ENCODE measurements at regions not wholly inside any gene's neighbourhood (a gene's known extent, or its start where the extent isn't known, plus 50 kb on each side); places are given as distances from the start of the nearest gene placed in this dataset.
"Not testable (repeated sequence)": the region's sequence is repeated elsewhere in the genome, so short reads cannot be mapped to it uniquely, and the experiment has no call there.

DNA sequence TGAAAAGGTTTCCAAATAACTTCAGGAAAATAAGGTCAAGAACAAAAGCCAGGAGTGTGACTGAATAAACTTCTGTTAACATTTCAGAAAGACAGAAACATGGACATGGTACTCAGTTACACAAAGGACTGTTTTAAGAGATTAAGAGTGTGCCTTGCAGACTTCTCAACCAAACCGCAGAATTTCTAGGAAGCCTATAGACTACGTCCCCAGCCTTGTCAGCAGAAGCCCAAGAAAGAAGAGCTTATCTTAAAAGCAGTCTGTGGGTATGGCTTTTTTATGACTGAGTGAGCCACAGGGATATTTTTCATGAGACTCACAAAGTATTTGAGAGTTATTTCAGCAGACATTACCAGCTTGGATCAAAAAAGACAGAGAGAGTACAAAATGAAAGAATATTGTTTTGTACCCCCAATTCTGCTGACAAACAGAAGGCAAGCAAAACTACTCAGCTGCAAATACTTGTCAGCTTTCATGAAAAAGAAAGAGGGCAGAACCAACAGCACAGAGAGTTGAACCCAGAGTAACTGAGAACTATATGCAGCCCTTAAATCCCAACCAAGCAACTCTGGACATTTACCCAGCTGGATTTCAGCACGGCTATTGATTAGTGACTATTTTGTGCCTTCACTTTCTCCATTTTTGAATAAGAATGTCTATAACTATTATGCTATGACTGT is 711.0 kb upstream of the CTNND2 start:
- H3K4me1 ChIP-seq (ENCODE audit: control insufficient read depth in 5 of 5, insufficient read depth in 5 of 5, low read length in 5 of 5): no peaks in the 10 kb centered on the region
- 68 to 70% methylated on average over 3 of the region's 3 CpGs for WGBS, 2 donors
- no peak overlapping the region for H3K4me3 ChIP-seq
- ATAC-seq (ENCODE audit: insufficient read depth, low FRiP score) (no peak), DNase-seq (no peak)
- no peaks in the 10 kb centered on the region for H3K36me3 ChIP-seq (ENCODE audit: control insufficient read depth in 4 of 4, insufficient read depth in 4 of 4, low read length in 4 of 4)
- peaks cover 0 to 6% (median 3%) of the 10 kb centered on the region in 4 donors for H3K9me3 ChIP-seq (ENCODE audit: control insufficient read depth in 4 of 4, insufficient read depth in 3 of 4, low read length in 3 of 4)
- no peak overlapping the region for H3K27ac ChIP-seq (ENCODE audit: low read depth in 1 of 2, low read length in 1 of 2)
- no peak for TF ChIP-seq CTCF (IDR thresholded peaks at IDR 0.05; ENCODE audit: control extremely low read depth, extremely low read depth)
- no peak overlapping the region for H3K9ac ChIP-seq (ENCODE audit: insufficient read depth in 1 of 2, low read length in 2 of 2)
- no peaks in the 10 kb centered on the region for H3K27me3 ChIP-seq (ENCODE audit: control insufficient read depth in 3 of 3, insufficient read depth in 3 of 3, low read length in 2 of 3)

DNA sequence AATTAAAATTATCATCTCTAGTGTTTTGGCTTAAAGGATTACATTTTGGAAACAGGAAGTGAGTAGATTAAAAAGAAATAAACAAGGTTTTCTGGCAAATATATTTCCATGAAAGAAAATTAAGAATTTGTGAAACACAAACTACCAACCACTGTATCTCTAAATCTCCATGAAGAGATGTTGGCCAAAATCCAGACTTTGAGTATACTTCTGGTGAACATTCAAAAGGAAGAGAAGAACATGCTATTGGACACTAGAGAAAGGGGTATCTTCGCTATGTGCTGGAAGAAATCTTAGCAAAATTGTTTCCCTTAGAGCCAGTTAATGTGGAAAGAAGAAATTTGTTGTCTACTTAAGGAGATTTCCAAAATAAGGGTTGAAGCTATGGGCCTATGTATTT is 710.4 kb upstream of the CTNND2 start:
- H3K9me3 ChIP-seq (ENCODE audit: control insufficient read depth in 4 of 4, insufficient read depth in 3 of 4, low read length in 3 of 4): peaks cover 0 to 6% (median 3%) of the 10 kb centered on the region in 4 donors
- DNase-seq (no peak), ATAC-seq (ENCODE audit: insufficient read depth, low FRiP score) (no peak)
- no peaks in the 10 kb centered on the region for H3K36me3 ChIP-seq (ENCODE audit: control insufficient read depth in 4 of 4, insufficient read depth in 4 of 4, low read length in 4 of 4)
- 56 to 76% methylated on average over 1 of the region's 1 CpG for WGBS, 2 donors
- no peak overlapping the region for H3K4me3 ChIP-seq
- H3K4me1 ChIP-seq (ENCODE audit: control insufficient read depth in 5 of 5, insufficient read depth in 5 of 5, low read length in 5 of 5): no peaks in the 10 kb centered on the region
- H3K27me3 ChIP-seq (ENCODE audit: control insufficient read depth in 3 of 3, insufficient read depth in 3 of 3, low read length in 2 of 3): no peaks in the 10 kb centered on the region
- no peak for TF ChIP-seq CTCF (IDR thresholded peaks at IDR 0.05; ENCODE audit: control extremely low read depth, extremely low read depth)
- H3K27ac ChIP-seq (ENCODE audit: low read depth in 1 of 2, low read length in 1 of 2): no peak overlapping the region
- no peak overlapping the region for H3K9ac ChIP-seq (ENCODE audit: insufficient read depth in 1 of 2, low read length in 2 of 2)

DNA sequence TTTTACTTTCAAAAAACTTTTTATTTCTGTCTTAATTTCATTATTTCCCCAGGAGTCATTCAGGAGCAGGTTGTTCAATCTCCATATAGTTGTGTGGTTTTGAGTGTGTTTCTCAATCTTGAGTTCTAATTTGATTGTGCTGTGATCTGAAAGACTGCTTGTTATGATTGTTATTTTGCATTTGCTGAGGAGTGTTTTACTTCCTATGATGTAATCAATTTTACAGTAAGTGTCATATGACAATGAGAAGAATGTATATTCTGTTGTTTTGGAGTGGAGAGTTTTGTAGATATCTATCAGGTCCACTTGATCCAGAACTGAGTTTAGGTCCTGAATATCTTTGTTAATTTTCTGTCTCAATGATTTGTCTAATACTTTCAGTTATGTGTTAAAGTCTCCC is 706.9 kb upstream of the CTNND2 start:
- no peak for DNase-seq
- Histone ChIP-seq H3K27me3 (ENCODE audit: control insufficient read depth in 3 of 3, insufficient read depth in 3 of 3, low read length in 2 of 3) (no peaks in the 10 kb centered on the region), H3K9me3 (ENCODE audit: control insufficient read depth in 4 of 4, insufficient read depth in 3 of 4, low read length in 3 of 4) (peaks cover 0 to 8% (median 3%) of the 10 kb centered on the region in 4 donors), H3K27ac (ENCODE audit: low read depth in 1 of 2, low read length in 1 of 2) (no peak overlapping the region), H3K9ac (ENCODE audit: insufficient read depth in 1 of 2, low read length in 2 of 2) (no peak overlapping the region), H3K4me3 (no peak overlapping the region), H3K4me1 (ENCODE audit: control insufficient read depth in 5 of 5, insufficient read depth in 5 of 5, low read length in 5 of 5) (no peaks in the 10 kb centered on the region), H3K36me3 (ENCODE audit: control insufficient read depth in 4 of 4, insufficient read depth in 4 of 4, low read length in 4 of 4) (no peaks in the 10 kb centered on the region)
- TF ChIP-seq CTCF (IDR thresholded peaks at IDR 0.05; ENCODE audit: control extremely low read depth, extremely low read depth): no peak
- ATAC-seq (ENCODE audit: insufficient read depth, low FRiP score): no peak

- H3K4me1 ChIP-seq (ENCODE audit: control insufficient read depth in 5 of 5, insufficient read depth in 5 of 5, low read length in 5 of 5); H3K4me3 ChIP-seq; H3K27me3 ChIP-seq (ENCODE audit: control insufficient read depth in 3 of 3, insufficient read depth in 3 of 3, low read length in 2 of 3); H3K27ac ChIP-seq (ENCODE audit: low read depth in 1 of 2, low read length in 1 of 2); DNase-seq; H3K9me3 ChIP-seq (ENCODE audit: control insufficient read depth in 4 of 4, insufficient read depth in 3 of 4, low read length in 3 of 4); H3K9ac ChIP-seq (ENCODE audit: insufficient read depth in 1 of 2, low read length in 2 of 2); ATAC-seq (ENCODE audit: insufficient read depth, low FRiP score); H3K36me3 ChIP-seq (ENCODE audit: control insufficient read depth in 4 of 4, insufficient read depth in 4 of 4, low read length in 4 of 4): not testable (repeated sequence)
- 44 to 47% methylated on average over 2 of the region's 2 CpGs for WGBS, 2 donors
Measured at GRCh38 chr5:12607817-12608216, 703.6 kb upstream of the CTNND2 start.

All from lung (tissue), 11 donors.